Osteocyte (in vitro differentiated cells): ENCODE measurements at regions not wholly inside any gene's neighbourhood (a gene's known extent, or its start where the extent isn't known, plus 50 kb on each side); places are given as distances from the start of the nearest gene placed in this dataset.

ENCODE experiments used
- DNase-seq: peaks from one replicate; pipeline ENCODE4 v3.0.0; 2021; ENCODE audit warnings: mixed read lengths; ENCODE audit not compliant: unreplicated experiment; ENCODE audit errors: extremely low spot score
- H3K27ac Mint-ChIP-seq: one replicate; pipeline ENCODE4 v1.8.0; 2021; ENCODE audit warnings: mild to moderate bottlenecking, mixed read lengths; ENCODE audit not compliant: unreplicated experiment
- H3K27me3 Mint-ChIP-seq: one replicate; pipeline ENCODE4 v1.8.0; 2021; ENCODE audit warnings: mixed read lengths; ENCODE audit not compliant: unreplicated experiment
- H3K36me3 Mint-ChIP-seq: one replicate; pipeline ENCODE4 v1.8.0; 2021; ENCODE audit warnings: mixed read lengths; ENCODE audit not compliant: unreplicated experiment
- H3K4me1 Mint-ChIP-seq: one replicate; pipeline ENCODE4 v1.8.0; 2021; ENCODE audit warnings: mixed read lengths; ENCODE audit not compliant: unreplicated experiment
- H3K4me3 Mint-ChIP-seq: one replicate; pipeline ENCODE4 v1.8.0; 2021; ENCODE audit warnings: mild to moderate bottlenecking, moderate library complexity, mixed read lengths; ENCODE audit not compliant: unreplicated experiment
- H3K9me3 Mint-ChIP-seq: one replicate; pipeline ENCODE4 v1.8.0; 2021; ENCODE audit warnings: mixed read lengths; ENCODE audit not compliant: unreplicated experiment
- TF ChIP-seq, protein P1 (sequence below): fragments of 200-600 bp; sonication (generic); IDR thresholded peaks from 2 replicates; pipeline ENCODE4 v1.5.0; 2021; ENCODE audit warnings: antibody characterized with exemption, mild to moderate bottlenecking, moderate library complexity

DNA sequence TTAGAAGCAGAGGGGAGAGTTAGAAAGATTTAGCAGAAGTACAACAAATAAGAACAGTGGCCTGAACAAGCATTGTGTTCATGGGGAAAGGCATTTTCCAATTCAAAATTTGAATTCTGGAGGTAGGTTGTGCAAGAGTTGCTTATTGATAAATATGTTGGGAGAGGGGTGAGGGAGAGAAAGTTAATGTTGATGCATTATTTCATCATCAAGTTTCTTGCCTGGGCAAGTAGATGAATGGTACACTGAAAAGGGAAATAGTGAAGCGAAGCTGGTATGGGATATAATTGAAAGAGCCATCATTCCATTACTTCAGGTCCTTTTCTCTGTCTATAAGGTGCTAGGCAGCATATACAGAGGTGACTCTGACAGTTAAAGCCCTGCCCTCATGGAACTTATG lies 288.9 kb upstream of the GBE1 start:
- TF ChIP-seq, protein P1, sequence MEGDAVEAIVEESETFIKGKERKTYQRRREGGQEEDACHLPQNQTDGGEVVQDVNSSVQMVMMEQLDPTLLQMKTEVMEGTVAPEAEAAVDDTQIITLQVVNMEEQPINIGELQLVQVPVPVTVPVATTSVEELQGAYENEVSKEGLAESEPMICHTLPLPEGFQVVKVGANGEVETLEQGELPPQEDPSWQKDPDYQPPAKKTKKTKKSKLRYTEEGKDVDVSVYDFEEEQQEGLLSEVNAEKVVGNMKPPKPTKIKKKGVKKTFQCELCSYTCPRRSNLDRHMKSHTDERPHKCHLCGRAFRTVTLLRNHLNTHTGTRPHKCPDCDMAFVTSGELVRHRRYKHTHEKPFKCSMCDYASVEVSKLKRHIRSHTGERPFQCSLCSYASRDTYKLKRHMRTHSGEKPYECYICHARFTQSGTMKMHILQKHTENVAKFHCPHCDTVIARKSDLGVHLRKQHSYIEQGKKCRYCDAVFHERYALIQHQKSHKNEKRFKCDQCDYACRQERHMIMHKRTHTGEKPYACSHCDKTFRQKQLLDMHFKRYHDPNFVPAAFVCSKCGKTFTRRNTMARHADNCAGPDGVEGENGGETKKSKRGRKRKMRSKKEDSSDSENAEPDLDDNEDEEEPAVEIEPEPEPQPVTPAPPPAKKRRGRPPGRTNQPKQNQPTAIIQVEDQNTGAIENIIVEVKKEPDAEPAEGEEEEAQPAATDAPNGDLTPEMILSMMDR = no peak
- DNase-seq = no peak
- H3K36me3 Mint-ChIP-seq = no peaks in the 10 kb centered on the region
- no peaks in the 10 kb centered on the region for H3K4me1 Mint-ChIP-seq
- no peak overlapping the region for H3K27ac Mint-ChIP-seq
- H3K4me3 Mint-ChIP-seq = no peak overlapping the region
- no peaks in the 10 kb centered on the region for H3K27me3 Mint-ChIP-seq
- no peaks in the 10 kb centered on the region for H3K9me3 Mint-ChIP-seq

DNA sequence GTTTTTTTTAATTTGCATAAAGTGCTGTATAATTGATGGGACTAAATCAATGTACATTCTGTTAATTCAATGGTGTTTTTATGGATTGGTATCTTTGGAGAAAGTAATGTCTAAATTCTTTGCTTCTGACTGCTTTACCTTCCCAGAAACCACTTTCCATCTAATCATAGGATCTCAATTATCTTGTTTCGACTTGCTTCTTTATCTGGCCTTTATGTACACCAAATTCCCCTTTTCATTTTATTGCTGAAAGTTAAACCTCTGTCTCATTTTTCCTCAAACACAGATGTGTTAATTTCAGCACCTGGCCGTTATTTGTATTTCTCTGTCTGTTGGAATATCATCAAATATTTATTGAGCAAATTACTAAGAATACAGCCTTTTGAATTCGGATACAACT lies 287.3 kb upstream of the GBE1 start:
- TF ChIP-seq, protein P1 = no peak
- no peaks in the 10 kb centered on the region for H3K9me3 Mint-ChIP-seq
- peaks cover 3% of the 10 kb centered on the region for H3K27me3 Mint-ChIP-seq
- H3K36me3 Mint-ChIP-seq = no peaks in the 10 kb centered on the region
- H3K4me1 Mint-ChIP-seq = no peaks in the 10 kb centered on the region
- H3K4me3 Mint-ChIP-seq = no peak overlapping the region
- no peak for DNase-seq
- no peak overlapping the region for H3K27ac Mint-ChIP-seq

DNA sequence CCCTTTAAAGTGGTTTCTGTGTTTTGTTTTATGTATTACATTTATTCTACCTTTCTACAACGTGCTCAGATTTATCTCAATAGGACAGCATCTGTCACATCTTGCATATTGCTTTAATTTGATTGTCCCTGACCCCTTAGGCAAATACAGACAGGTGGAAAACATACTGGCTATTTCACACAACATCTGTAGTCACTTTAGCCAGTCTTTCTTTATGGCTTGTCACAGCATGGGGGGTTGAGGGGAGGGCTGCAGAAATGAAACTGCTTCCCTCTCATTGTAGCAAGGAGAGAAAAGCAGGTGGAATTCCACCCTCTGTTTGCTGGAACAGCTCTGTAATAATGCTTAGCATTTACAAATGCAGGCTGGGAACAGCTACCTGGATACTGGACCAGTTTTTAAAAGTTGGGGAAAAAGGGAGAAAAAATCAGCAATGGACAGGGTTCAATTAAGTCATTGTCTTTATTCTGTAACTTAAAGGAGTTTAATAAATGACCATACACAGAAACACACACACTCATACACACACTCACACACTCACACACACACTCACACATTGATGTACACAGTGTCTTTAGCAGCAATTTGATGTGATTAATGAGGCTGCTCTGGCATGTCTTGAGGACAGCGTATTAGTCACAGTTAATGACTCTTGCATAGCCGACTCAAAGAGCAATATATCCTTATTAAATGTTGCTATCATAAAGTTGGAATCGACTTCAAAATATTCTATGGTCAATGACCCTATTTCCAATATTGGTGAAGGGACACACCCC lies 283.7 kb upstream of the GBE1 start:
- no peaks in the 10 kb centered on the region for H3K4me1 Mint-ChIP-seq
- peaks cover 5% of the 10 kb centered on the region for H3K27me3 Mint-ChIP-seq
- TF ChIP-seq, protein P1 = no peak
- no peak for DNase-seq
- H3K27ac Mint-ChIP-seq = no peak overlapping the region
- H3K4me3 Mint-ChIP-seq = no peak overlapping the region
- H3K36me3 Mint-ChIP-seq = no peaks in the 10 kb centered on the region
- no peaks in the 10 kb centered on the region for H3K9me3 Mint-ChIP-seq

DNA sequence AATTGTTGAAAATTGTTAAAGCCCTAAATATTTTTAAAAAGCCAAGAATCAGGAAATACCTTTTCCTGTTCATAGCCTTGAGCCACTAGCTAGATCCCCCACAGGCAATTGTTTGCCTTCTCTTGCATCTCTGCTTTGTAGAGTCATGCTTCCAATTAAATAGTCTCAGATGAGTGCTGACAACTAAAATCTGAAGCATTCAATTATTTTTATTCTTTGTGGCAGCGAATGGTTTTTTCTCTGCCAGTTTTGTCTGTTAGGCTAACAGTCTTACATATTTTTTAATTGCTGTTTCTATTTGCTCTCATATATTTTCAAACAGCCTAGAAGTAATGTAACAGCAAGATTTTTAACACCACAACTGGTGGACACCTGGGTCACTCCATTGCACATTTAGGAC lies 277.1 kb upstream of the GBE1 start:
- peaks cover 9% of the 10 kb centered on the region for H3K4me1 Mint-ChIP-seq
- no peak for DNase-seq
- no peaks in the 10 kb centered on the region for H3K36me3 Mint-ChIP-seq
- TF ChIP-seq, protein P1 = no peak
- peaks cover 2% of the 10 kb centered on the region for H3K27me3 Mint-ChIP-seq
- no peak overlapping the region for H3K27ac Mint-ChIP-seq
- H3K4me3 Mint-ChIP-seq = no peak overlapping the region
- no peaks in the 10 kb centered on the region for H3K9me3 Mint-ChIP-seq

DNA sequence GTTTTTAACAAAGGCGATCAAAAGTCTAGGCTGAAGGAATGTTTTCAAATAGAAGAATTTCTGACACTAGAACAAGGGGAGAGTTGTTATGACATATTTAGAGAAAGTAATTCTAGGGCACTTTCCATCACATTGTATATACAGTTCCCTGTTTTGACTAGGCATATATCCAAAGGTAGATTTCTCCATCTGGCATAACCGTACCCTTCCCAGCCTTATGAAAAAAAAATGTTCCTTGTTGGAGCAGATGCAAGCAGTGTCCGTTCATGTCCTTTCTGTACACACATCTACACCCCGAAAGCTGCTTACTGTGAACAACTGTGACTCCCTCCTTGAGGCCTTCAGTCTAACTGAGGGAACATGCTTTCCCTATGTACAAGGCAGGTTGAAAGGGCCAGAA lies 271.7 kb upstream of the GBE1 start:
- Mint-ChIP-seq H3K27me3 (no peaks in the 10 kb centered on the region), H3K36me3 (no peaks in the 10 kb centered on the region), H3K27ac (no peak overlapping the region), H3K9me3 (no peaks in the 10 kb centered on the region), H3K4me1 (peaks cover 25% of the 10 kb centered on the region), H3K4me3 (no peak overlapping the region)
- TF ChIP-seq, protein P1 = no peak
- no peak for DNase-seq
